NCI-H1048 (cell line): ENCODE measurements at regions not wholly inside any gene's neighbourhood (a gene's known extent, or its start where the extent isn't known, plus 50 kb on each side); places are given as distances from the start of the nearest gene placed in this dataset.

Experiments
- DNase-seq: peaks from one replicate; lab custom pipeline; 2025; lab: John Stamatoyannopoulos, UW

DNA sequence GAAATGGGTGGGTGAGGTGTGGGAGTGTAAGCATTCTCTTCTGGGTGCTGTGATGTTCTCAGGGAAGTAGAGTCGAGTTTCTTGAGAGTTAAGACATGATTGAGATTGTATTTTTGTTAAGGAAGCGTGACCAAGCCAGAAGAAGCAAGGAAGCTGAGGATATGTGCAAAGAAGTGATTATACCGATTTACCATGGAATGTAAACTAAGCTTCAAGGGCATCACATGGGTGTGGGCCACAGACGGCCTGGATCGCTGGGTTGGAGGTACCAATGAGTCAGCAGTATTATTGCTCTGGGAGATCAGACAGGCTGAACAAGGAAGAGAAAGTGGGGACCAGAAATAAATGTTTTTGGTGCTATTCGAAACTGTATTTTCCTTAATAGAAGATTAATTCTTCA, 184.1 kb upstream of the GMDS start:
- no peak for DNase-seq

DNA sequence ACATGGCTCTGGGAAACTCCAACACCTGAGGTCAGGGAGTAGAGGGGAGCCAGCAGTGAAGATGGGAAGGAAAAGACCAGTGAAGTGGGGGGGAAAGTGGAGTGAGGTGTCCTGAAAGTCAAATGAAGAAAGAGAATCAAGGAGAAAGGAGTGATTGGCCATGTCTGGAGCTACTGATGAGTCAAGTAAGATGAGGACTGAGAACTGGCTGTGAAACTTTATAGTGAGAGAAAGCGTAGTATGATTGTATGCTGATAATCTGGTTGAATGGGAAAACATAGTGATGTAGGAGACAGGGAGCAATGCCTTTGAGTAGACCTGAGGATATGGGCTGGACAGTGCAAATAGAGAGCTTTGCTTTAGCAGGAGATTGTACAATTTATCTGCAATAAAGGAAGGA, 183.6 kb upstream of the GMDS start:
- DNase-seq, result no peak

- no peak for DNase-seq
Observed at GRCh38 chr6:2426561-2427340, 181.3 kb upstream of the GMDS start.

DNA sequence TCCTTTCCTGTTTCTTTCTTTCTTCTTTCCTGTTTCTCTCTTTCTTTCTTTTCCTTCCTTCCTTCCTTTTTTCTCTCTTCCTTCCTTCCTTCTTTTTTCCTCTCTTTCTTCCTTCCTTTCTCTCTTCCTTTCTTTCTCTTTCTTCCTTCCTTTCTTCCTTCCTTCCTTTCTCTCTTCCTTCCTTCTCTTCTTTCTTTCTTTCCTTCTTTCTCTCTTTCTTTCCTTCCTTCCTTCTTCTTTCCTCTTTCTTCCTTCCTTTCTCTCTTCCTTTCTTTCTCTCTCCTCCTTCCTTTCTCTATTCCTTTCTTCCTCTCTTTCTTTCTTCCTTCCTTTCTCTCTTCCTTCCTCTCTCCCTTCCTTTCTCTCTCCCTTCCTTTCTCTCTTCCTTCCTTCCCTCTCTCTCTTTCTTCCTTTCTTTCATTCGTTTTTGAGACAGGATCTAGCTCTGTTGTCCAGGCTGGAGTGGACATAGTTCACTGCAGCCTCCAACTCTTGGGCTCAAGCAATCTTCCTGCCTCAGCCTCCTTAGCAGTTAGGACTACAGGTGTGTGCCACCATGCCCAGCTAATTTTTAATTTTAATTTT, 170.8 kb upstream of the GMDS start:
- DNase-seq, result no peak

GRCh38 chr6:2414885-2415547, 169.6 kb upstream of the GMDS start:
- no peak for DNase-seq

DNA sequence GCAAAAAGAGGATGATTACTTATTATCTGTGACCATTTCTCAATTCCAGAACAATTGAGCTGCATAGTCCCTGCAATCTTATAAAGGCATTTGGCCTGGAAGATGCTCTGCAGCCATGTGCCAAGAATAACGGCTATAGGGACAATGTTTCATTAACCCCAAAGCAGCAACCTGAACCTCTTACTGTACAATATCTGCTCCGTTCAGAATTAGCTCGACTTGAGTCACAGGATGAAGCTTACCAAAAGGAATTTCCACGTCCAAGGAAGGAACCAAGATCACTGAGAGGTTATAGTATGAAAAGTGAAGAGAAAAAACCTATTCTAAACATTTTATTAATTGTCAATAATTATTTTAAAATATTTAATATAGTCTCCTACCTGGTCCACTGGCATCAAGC, 167.3 kb upstream of the GMDS start:
- DNase-seq, result no peak

- no peak for DNase-seq
Observed at GRCh38 chr6:2410656-2411380, 165.4 kb upstream of the GMDS start.

DNA sequence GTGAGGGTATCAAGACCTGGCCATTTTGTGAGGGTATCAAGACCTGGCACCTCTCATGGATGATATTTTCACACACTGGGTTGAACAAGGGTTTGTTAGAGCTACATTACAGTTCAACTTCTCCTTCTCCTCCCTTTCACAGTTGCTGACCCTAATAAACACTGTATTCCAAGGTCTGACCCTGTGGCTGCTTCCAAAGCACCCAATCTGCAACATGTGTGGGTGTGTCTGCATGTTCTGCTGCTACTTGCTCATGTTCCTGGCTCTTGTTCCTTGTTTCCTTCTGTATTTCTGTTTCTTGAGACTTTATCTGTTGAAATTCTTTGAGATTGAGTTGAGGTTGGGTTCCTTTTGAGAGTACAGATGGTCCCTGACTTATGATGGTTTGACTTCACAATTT, 162.1 kb upstream of the GMDS start:
- DNase-seq, result no peak

DNA sequence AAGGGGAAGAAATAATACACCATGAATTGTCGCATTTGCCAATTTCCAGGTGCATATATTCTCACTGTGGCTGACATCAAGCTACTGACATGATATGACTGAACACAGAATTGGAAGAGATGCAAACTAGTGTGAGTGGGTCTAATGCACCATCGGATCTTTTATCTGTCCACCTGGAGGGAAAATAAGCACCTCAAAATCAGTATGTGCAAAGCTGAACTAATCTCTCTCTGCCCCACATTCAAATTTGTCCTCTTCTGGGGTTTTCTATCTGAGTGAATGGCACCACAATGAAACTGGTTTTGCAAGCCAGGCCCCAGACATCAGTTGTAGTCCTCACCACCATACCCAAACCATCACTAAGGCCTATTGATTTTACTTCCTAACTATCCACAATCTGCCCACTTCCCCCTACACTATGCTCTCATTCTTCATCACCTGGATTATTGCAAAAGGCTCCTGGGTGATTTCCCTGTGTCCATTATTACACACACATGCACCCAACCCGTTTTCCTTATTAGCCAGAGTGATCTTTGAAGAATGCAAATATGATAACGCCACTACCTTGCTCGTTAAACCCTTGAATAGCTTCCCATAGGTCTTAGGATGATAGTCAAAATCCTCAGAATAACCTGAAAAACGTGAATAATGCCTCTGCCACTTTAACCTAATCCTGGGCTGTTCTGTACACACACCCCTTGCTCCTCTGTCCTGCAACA, 159.0 kb upstream of the GMDS start:
- no peak for DNase-seq

GRCh38 chr6:2403546-2403945, 158.1 kb upstream of the GMDS start:
- DNase-seq, result no peak

DNA sequence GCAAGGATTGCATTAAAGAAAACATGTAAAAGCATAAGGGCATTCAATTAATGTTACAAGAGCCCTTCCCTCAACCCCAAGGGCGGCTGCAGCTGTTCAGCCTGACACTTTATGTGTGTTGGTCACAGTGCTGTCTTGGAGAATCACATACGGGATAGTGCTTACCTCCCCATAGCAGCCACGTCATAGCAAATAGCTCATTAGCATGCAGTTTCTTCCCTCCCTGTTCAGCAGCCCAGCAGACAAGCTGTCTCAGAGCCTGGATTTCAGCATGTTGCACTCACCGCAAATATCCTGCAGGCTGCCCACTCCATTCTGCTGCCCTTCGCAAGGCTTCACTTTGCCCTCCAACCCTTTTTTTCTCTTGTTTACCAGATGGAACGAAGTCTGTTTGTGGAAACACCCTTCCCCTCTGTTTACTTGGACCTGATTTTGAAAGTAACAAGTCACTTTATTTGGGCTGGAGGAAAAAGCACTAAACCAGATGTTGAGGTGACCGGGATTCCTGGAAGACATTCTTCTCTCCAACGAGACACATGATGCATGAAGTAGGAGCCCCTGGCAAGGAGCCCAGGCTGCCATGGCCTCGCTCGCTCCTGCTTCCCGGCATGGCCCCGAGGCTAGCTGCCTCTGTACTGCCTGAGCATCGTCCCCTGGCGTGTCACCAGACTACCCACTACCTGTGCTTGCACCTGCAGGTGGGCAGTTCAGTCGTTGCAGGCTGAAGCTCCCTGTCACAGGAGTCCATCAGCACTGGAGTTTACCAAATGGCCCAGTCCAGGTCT, 151.6 kb upstream of the GMDS start:
- DNase-seq, result no peak

DNA sequence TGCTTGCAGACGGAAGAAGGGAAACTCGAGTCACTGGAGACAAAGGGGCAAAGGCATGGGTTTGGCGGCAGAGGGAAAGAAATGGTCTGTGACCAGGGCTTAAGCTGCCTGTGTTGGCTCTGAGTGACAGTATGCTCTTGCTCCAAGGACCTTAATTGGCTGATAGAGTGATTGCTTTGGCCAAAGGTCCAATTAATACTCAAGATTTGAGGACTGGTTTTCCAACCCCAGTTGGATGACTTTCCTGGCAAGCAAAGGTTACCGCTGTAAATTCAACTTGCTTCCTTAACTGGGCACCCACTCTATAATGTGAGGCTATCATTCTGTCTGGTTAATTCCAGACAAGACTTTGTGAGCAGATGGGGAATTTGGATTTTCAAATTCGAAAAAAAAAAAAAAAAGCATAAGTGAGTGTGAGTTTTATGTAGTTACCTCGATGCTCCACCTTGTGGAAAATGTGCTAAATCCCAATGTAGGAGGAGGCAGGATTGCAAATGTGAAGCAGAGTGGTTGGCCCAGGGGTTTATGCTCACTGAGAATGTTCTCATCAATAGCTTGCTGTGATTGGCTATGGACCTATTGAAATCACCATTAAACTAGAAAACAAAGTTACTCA, 150.7 kb upstream of the GMDS start:
- no peak for DNase-seq

GRCh38 chr6:2388554-2389324, 143.3 kb upstream of the GMDS start:
- DNase-seq, result no peak

DNA sequence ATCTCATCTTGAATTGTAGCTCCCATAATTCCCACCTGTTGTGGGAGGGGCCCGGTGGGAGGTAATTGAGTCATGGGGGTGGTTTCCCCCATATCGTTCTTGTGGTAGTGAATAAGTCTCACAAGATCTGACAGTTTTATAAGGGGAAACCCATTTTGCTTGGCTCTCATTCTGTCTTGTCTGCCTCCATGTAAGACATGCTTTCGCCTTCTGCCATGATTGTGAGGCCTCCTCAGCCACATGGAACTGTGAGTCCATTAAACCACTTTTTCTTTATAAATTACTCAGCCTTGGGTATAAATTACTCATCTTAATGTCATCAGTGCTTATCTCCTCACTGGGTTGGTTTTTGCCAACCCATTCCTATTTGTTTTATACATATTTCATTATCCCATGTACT, 142.0 kb upstream of the GMDS start:
- DNase-seq, result no peak

- DNase-seq, result no peak
Observed at GRCh38 chr6:2385471-2385983, 140.1 kb upstream of the GMDS start.

DNA sequence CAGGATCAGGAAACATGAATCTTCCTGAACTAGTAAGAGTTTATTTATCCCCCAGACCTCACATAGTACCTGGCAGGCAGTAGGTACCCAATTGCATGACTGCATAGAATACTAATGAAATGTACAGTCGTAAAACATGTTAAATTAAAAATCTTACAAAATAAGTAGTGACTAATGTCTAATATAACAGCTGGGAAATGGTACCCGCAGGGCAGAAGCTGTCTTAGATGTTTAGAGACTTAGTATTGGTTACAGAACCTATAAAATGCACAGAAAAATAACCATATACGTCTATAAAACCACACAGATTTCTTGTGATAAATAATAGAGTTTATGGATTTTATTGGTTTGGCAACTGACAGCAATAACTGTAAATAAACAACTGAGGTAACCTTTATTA, 139.1 kb upstream of the GMDS start:
- DNase-seq, result no peak

DNA sequence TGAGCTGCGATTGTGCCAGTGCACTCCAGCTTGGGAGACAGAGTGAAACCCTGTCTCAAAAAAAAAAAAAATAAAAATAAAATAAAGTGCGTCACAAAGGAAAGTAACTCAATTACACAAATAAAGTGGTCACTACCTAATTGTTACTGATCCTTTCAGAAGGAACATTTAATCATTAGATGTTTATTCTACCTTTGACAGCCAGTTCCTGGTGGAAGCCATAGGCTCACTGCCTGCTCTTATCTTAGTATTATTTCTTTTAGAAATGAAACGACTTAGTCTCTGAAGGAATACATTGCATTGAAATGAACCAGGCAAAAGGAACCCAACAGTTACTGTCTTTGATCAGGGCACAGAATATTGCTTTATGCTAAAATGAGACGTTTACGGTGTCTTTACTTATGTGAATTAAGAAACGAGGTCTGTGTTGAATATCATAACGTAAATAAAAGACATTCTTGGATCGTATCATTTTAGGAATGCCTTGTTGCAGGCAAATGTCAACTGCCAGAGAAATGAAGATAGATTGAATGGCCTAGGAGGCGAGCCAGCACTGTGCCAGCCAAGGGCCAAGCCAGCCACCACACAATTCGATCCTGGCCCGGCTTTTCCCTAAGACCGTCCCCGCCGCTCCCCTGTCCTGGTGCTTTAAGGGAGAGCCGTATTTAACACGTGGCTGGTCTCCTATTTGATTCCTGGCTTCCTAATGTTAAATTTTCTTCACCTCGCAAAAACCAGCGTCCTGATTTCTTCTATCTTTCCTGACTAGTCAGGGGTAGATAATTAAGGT, 136.7 kb upstream of the GMDS start:
- DNase-seq, result no peak

- no peak for DNase-seq
Observed at GRCh38 chr6:2378891-2379652, 133.7 kb upstream of the GMDS start.
